ENCODE measurements at regions not wholly inside any gene's neighbourhood (a gene's known extent, or its start where the extent isn't known, plus 50 kb on each side); places are given as distances from the start of the nearest gene placed in this dataset.

DNA sequence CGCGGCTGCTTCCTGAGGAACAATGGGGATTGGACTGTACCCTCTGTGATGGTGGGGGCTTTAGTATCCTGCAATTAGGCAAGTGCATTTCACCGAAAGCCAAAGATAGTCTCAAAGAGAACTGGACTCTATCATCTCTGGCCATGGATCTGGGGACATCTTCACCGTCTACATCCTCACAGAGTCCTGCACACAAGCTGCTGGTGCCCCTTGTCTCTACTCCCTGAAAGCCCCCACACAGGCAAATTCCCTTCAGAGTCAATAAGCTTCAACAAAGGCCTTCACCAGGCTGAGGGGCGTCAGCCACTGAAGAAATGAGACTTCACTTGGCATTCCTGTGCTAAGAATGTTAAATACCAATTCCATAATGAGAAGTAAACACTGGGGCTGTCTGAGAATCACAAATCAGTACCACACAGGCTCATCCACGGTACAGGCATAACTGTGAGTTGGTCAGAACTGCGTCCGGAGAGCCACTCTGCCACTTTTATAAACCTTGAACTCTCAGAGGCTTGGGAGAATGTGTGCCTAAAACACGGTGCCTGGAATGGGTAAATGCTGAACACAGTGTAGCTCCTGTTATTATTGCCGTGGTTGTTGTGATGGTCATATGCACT, 432.7 kb downstream of the ZNF521 start:
- DNase-seq (ENCODE audit: extremely low spot score, insufficient read length, low read depth) (no peak), FAIRE-seq (no peak)

DNA sequence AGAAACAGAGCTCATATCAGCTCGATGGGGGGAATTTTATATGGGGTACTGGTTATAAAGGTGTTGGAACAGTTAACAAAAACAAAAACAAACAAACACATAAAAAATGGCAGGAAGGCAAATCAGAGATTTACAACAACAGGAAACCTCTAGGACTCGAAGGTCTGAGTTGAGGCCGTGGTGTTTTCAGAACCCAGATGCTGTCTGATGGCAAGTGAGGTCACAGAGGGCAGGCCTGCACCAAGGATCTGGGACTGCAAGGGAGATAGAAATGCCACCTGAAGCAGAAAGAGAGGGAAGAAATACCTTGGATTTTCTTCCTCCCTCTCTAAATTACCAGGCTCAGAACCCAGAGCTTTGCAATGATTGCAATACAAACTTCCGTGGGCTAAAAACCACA, 429.5 kb downstream of the ZNF521 start:
- no peak for DNase-seq (ENCODE audit: extremely low spot score, insufficient read length, low read depth)
- peak; percentile 42 for FAIRE-seq

DNA sequence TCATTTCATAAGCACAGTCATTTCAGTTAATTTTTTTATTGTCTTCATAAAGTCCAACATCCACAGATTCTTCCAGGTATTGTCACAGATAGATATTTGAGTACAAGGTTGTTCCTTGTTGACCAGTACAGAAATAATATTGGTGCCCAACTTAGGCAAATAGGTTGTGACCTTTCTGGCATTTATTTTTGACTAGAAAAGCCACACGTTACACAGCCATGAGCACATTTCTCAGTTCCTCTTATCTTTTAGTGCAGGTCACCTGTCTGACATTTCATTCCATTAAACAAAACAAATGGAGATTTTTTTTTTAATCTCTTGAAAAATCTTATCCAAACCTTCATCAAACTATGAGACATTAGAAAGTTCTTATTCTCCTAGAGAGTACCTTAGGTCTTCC, 428.8 kb downstream of the ZNF521 start:
- FAIRE-seq (peak; percentile 77), DNase-seq (ENCODE audit: extremely low spot score, insufficient read length, low read depth) (no peak)

DNA sequence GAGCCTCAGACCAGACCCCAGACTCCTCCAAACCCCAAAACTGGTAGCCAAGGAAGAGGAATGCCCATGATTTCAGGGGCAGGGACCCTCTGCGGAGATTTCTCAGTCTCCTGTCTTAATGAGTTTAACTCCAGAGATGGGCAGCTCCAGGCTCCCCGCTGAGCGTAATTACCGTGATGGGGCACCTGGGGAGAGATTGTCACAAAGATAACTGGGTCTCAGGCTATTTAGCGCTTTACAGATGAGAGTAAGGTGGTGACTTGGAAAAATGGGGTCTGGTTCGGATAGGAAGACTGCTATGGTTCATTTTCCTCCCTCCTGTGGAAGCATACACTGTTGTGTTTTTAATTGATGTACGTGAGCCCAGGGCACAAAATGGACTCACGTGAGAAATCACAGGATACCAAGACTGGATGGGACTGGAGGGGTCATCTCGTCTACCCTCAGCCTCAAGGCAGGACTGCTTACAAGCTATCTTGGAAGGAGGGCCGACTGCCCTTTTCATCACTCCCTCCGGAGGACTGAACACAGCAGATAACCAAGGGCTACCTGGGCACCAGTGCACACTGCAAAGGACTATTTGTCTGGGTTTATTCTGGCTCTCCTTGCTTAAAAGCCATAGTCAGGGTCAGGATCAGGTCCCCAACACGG, 427.8 kb downstream of the ZNF521 start:
- no peak for DNase-seq (ENCODE audit: extremely low spot score, insufficient read length, low read depth)
- FAIRE-seq: no peak

DNA sequence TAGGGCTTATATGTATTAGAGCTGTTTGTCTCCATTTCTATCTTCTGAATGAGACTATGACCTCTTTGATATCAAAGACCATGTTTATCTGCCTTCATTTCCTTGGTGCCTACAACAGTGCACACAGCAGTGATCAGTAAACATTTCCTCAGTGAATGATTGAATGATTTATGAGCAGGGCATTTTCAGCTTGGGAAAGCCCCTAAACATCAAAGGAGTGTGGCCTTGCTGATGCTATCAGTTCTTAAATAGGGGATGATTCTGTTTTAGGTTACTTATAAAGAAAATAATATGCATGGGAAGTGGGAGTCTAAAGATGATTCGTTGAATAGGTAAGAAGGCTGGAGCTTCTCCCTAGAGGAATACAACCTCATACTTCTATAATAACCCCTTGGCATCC, 425.3 kb downstream of the ZNF521 start:
- FAIRE-seq (no peak), DNase-seq (ENCODE audit: extremely low spot score, insufficient read length, low read depth) (no peak)

DNA sequence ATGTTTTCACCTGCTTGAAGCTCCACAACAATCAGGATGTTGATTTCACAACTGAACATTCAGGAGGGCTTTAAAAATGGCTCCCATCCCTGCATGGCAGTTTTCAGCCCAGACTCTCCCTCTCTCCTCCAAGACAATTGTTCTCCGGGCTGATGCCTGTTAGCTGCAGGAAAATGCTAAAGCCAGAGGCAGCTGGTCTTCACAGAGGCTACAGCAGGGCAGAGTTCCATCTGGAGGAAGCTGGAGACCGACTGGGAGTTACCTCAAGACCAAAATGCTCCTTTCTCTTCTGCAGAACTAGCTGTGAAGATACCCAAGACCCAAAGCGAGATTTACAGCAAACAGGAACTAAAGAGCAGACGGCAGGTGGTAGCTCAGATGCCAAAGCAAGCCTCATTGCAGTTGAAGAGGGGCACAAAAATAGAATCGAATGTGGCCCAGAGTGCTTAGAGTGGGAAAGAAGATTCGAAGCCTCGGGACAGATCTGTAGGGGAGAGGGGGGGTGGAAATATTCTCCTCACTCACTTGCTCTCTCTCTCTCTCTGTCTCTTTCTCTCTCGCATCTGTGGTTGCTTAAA, 423.6 kb downstream of the ZNF521 start:
- DNase-seq (ENCODE audit: extremely low spot score, insufficient read length, low read depth): no peak
- FAIRE-seq: no peak

DNA sequence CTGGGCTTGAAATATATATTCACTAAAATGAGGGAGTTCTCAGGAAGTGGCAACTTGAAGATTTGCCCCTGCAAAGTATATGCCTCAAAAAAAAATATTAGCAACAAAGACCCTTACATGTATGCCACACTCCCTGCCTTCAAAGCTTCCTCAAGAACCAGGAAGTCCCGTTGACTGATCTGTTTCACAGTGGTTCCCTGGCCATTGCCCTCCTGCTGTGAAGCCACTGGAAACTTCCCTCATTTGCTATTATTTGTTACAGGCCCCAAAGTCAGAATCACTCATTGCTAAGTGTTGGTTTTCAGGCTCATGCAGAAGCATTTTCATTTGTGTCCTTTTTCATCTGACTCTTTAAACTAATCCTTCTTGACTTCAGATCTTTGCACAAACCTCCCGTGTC, 421.5 kb downstream of the ZNF521 start:
- DNase-seq (ENCODE audit: extremely low spot score, insufficient read length, low read depth) (no peak), FAIRE-seq (no peak)

DNA sequence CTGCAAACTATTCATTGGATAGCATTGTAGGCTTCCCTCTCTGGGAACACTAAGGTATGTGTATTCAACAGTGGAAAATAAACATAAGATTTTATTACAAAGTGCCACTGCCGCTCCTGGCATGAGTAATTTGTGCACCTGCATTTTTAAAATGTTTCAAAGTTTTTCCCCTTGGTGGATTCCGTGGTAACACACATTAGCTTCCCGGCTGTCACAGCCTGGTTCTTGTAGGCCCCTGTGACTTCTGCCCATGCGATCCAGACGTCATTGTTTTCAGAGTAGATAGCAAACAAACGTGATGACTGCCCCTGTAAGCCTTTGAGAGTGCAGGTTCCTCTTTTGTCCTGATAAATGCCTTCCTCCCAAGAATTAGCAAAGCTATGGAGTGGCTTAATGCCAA, 421.0 kb downstream of the ZNF521 start:
- no peak for DNase-seq (ENCODE audit: extremely low spot score, insufficient read length, low read depth)
- no peak for FAIRE-seq

DNA sequence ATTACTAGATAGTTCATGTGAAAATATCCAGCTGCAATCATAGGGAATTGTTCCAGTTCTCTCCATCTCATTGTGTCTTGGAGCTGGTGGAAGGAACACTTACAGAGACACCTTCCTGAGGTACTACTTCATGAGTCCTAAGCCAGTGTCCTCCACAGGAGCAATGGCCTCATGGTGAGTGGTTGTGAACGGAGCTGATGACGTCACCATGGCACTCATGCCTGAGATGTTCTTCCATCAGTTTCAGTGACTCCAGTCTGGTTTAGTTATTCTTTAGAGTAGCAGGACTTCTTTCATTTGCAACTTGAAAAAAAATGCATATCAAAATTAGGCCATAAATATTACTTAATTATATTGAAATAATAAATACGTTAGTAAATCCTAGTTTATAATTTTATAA, 418.6 kb downstream of the ZNF521 start:
- no peak for DNase-seq (ENCODE audit: extremely low spot score, insufficient read length, low read depth)
- no peak for FAIRE-seq

DNA sequence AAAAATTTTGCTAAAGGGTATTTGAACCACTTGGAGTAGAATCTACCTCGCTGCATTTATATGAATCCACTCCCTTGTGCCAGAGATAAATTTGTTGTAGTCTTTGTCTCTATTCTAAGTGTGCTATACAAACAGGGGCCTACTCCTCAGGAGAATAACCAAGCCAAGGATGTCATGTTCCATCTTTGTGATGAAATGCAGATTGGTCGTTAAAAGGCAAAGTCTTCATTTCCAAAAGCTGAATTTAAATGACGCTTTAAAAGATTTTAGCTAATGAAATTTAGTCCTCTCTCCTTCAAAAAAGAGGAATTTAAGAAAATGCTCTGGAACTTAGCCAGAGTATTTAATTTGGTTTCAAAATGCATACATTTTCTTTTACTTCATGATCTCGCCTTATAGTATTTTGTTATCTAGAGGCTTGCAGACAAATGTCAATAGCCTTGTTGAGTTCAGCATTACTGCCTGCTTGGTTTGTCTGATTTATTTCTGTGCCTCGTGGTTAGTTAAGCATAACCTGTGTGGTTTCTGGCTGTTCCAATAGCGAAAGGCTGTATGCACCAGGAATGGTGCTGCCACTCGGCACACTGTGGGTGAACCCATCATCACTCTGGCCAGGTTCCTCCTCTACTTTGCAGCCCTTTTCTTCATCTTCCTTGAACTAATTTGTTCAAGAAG, 417.6 kb downstream of the ZNF521 start:
- no peak for FAIRE-seq

DNA sequence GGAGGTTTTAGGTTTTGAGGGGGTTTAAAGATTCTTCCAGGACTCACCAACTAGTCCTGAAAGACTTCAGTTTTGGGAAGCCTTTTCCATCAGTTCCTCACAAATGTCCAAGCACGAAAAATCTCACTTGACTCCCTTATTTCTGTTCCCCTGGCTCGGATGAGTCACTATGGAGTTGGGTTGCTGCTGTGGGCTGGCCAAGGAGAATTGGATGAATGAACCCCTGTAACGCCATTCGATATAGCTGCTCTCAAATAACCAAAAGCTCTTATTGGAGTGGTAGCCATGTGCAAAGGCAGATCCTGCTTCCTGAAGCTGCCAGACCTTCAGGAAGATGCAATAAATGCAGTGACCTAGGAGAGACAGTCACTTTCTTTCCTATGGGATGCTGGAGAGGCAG, 417.0 kb downstream of the ZNF521 start:
- no peak for FAIRE-seq
- no peak for DNase-seq (ENCODE audit: extremely low spot score, insufficient read length, low read depth)

More for the DNA sequence above, 417.6 kb downstream of the ZNF521 start:
- DNase-seq (ENCODE audit: extremely low spot score, insufficient read length, low read depth): no peak

DNA sequence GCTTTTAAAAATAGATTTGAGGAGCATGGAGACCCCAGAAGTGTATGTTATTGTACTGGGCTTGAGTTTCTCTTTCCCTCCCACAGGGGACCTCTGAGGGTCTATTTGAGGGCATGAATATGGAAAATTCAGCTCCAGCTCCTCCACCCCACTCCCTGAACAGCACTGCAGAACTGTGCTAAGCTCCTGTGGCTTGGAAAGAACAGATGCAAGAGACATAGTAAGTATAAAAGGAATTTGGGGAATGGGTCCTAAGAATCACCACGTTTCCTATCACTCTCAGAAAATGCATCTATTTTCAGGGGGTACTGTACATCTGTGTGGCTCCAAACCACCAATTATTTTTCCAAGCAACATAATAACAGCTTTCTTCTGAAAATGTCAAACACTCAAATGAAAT, 416.1 kb downstream of the ZNF521 start:
- no peak for DNase-seq (ENCODE audit: extremely low spot score, insufficient read length, low read depth)
- no peak for FAIRE-seq

DNA sequence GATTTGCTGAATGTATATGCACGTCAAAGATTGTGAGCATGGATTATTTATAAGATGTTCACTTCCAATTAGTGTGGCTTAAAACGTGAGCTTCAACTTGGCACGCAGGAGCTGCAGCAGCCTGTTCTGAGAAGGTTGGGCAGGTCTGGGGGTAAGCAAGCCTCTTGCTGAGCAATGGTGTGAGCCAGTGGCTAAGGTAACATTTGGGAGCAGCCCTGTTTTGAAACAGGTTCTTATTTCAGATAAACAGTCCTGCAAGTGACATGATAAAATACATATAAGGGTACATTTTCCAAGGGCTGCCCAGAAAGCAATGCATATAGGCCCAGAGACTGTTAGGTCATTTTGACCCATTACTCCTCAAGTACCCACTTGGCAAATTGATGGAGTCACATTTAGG, 415.3 kb downstream of the ZNF521 start:
- FAIRE-seq (no peak), DNase-seq (ENCODE audit: extremely low spot score, insufficient read length, low read depth) (no peak)

DNA sequence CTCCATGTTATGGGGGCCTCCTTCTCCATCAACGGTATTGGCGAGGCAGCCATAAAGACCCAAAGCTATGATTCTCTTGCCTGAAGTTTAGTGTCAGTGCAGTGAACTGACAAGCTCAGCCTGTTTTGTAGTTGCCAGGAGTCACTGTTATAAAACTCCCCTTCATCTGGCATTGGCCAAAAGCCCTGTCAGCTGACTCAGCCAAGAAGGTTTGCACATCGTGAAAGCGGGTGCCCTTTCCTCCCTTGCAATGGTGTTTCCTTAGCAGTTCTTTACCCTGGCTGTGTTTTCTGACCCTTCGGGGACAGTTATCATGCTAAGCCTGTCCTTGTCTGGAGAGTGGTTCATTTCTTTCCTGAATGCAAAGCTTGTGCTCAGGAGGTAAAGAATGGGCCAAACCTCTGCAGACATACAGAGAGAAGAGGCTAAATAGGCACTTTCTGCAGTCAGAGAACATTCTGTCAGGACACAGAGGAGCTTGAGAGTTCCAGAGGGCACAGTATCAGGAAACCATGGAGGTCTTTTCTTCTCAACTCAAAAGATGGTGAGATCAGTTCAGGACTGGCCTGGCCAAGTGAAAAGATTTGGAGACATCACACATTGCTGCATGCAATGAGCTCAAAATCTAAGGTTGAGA, 414.2 kb downstream of the ZNF521 start:
- no peak for DNase-seq (ENCODE audit: extremely low spot score, insufficient read length, low read depth)
- no peak for FAIRE-seq

DNA sequence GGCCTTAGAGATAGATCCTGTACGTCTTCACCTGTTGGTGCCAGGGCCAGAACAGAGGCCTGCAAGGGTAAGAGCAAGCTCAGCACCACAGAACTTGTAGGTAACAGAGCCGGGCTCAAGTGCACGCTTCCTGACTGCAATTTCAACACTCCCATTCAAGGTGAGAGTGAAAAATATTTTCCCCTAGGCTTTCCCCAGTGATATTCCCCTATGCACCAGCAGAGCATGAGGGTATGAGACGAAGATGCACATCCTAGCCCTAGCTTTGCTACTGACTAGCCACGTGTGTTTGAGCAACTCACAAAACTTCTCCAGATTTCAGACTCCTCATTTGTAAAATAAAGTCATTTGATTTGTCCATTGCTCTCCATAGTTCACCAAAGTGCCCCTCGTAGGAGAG, 411.6 kb downstream of the ZNF521 start:
- DNase-seq (ENCODE audit: extremely low spot score, insufficient read length, low read depth) (no peak), FAIRE-seq (no peak)

DNA sequence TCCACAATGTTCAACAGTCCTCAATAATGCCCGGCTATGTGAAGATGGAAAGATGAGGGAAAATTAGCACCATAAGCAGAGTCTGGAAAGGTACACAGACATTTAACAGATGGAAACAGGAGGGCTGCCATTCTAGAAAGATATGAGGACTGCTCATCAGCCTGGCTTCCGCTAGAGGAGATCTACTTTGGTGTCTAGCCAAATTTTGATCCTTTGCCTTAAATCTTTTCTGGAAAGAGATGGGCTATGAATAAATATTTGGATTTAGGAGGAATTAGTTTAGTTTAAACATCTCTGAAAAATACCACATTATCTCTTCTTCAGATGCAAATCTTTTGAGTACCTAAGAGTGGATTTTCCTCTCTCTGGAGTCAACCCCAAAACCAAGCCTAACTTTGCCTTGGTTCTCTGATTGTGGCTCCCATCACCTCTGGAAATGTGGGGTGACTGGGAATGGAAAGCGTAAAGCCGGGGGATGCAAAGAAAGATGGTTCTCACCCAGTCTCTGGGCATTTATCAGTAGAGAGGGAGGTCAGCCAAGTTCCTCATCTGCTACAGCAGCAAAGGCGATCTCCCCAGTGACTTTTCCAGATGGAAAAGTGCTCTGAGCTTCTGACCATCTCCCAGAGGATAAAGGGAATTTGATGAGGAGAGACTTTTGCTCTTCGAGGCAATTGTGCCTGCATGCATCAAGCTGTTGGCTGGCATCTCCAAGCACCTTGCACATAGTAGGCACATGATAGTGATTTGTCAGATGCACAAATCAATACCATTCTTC, 410.6 kb downstream of the ZNF521 start:
- DNase-seq (ENCODE audit: extremely low spot score, insufficient read length, low read depth): no peak
- no peak for FAIRE-seq

DNA sequence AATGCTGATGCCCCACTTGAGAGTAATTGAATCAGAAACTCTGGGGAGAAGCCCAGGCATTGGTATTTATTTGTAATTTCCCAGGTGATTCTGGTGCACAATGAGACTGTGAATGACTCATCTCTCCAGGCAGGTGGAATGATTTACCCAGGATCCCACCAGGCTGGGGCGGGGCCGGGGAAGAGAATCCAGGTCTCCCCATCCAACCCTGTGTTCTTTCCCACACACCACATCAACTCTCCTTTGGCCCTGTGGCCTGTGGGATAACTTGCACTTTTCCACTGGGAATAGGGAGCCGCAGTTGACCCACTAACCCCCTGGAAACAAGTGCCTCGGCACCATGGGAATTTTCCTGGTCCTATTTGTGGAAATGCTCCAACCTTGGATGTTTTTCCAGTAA, 409.8 kb downstream of the ZNF521 start:
- DNase-seq (ENCODE audit: extremely low spot score, insufficient read length, low read depth) (no peak), FAIRE-seq (no peak)

DNA sequence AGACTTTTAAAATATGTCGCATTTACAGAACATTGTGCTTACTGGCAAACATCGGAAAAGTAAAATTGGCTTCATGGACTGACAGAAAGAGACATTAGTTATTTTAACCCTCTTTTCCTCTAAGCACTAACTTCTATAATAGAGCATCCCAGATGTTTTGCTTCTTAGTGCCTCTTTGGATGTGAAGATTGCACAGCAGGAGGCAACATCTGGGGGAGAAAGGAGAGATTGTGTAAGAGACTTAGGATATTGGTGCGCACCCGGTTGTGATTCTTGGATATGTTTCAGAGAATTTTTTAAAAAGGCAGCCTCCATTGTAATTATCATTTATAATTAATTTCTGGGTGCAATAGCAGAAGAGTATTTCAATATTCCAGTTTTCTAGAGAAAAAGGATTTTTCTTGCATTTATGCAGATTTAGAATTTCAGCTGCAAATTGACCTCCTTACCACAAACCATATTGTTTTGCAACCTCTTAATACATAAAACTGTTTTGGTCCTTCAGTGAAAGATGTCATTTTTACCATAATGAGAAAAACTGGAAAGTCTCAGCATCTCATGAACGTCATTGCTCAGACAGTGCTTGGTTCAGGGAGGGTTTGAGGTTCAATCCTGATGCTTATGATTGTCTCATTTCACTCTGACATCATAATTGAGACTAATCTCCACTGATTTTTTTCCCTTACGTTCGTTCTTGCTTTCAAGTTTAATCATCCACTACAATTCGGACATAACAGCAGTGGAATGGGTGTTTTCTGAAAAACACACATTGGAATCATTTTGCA, 404.3 kb downstream of the ZNF521 start:
- DNase-seq (ENCODE audit: extremely low spot score, insufficient read length, low read depth) (no peak), FAIRE-seq (no peak)

DNA sequence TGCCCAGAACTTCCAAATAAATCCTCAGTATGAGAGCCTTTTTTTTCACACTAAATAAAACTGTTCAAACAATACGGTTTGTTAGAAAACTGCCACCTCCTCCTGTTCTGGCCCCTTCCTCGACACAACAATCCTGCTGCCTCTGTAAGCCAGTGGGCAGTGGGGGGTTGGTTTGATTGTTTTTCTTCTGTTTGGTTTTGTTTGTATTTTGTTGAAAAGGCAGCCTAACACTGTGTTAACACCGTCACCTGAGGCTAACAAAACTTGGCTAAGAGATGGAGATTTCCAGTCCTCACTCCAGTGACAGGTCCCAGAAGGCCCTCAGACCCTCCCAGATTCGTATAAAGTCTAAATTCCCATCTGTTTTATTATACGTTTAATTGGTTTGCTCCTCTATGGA, 402.1 kb downstream of the ZNF521 start:
- no peak for FAIRE-seq

More for the DNA sequence above, 402.1 kb downstream of the ZNF521 start:
- DNase-seq (ENCODE audit: extremely low spot score, insufficient read length, low read depth): no peak

Data from GM18507 (cell line).